Stimulated activated CD8-positive, alpha-beta memory T cell treated with anti-CD3 and anti-CD28 coated beads, Interleukin-2, amount 100 ng/mL, for 48 hours (primary cell): ENCODE measurements at regions not wholly inside any gene's neighbourhood (a gene's known extent, or its start where the extent isn't known, plus 50 kb on each side); places are given as distances from the start of the nearest gene placed in this dataset.

Experiments used
- DNase-seq, 2 donors: peaks; one replicate each; pipeline ENCODE4 v3.0.0-alpha.2; 2020; ENCODE audit warnings: low read depth in 2 of 2

DNA sequence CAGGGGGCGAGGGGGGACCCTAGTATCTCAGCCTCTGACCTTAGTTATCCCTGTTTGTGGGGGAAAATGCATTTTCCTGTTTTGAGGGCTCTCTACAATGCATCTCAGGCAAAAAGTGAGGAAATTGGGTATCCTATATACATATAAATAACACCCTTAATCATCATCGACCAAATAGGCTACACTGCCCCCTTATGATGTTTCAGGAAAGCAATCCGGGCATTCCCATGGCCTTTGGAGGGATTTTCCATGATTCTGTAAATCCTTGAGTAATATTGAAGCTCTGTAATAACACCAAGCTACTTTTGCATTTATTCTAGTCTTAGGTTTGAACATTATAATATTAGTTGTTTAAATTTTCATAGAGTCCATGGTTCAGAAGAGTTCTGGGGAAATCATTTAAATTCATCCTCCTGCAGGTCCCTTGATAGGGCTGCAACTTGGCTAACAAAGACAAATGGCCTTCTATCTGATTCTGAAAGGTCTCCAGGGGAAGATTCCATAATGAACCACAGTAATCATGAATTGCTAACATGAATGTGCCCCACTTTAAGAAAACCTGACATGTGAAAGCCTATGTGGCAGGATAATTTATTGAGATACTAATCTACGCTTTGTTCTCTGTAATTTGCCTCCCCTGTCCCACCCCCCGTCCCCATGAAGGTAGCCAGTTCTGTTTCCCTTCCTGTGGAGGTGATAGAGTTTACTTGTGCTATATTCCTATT, 91.5 kb upstream of the SCOC start:
- DNase-seq: no peak

DNA sequence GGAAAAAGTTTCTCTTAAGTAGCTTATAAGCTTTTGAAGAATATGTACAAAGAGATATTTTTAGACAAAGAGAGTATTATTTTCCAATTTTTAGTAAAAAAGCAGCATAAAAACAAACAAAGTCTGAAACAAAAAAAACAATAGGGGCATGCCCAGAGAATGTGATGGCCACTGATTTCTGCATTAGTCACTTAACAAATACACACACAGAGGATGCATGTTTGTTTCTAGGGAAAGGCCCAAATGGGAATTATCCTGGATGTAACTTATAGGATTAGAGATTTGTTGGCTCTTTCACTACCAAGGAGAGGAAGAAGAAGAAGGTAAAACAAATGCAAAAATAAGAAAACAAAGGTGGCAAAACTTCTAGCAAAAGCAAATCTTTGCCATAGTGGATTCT, 95.9 kb upstream of the SCOC start:
- no peak for DNase-seq

DNA sequence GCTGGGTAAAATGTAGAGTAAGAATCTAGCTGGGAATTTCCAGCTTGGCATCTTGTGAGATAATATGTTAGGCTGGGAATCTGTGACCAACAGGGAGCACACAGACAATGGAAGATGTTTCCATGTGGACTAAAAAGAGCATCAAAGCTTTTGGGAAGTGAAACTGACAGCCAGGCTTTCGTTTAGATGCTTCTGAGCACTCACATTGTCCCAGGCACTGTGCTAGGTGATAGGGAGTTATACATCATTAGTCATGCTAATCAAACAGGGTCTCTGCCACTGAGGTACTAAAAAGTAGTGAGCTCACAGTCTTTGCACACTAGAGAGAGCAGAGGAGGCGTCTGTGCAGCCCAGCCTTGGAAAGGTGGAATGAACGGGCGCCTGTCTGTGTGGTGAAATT, 101.9 kb upstream of the SCOC start:
- no peak for DNase-seq

DNA sequence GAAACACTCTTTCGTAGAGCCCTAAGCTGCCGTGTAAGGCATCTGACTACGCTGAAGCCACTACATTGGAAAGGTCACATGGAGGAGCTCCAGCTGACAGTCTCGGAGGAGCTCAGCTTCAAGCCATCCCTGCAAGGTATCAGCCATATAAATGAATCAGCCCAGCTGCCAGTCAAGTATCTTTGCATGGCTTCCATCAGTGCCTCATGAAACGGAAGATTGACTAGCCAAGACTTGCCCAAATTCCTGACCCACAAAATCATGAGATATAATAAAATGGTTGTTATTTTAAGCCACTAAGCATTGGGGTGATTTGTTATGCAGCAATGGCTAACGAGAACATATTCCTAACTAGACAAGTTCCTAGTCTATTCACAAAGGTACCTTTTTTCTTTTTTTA, 104.1 kb upstream of the SCOC start:
- no peak for DNase-seq

DNA sequence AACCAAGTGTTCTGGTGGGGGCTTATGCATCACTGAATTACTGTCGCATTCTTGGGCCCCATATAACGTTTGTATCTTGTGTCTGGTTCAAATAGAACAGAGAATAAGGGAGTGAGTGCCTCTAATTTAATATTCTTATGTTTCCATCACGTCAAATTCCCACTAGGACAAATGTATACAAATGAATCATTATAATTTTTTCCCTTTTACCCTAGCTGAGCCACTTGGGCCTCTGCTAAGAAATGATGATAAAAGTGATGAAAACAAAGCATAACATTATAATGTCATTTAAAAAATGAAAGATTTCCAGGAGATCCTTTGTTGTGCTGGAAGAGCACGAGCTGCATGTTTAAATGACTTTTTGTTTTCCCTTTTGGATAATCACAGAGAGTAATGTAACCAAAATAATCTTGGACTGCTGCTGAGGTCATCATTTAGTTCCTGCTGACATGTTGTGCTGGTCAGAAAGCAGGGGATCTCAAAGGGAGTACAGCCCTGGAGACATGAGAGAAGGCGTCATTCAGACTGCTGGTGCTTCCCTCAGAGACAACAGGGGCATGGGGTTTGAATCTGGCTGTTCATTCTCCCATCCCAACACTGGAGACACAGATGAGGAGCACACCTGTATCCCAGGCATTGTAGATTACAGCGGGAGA, 105.1 kb upstream of the SCOC start:
- DNase-seq: no peak

DNA sequence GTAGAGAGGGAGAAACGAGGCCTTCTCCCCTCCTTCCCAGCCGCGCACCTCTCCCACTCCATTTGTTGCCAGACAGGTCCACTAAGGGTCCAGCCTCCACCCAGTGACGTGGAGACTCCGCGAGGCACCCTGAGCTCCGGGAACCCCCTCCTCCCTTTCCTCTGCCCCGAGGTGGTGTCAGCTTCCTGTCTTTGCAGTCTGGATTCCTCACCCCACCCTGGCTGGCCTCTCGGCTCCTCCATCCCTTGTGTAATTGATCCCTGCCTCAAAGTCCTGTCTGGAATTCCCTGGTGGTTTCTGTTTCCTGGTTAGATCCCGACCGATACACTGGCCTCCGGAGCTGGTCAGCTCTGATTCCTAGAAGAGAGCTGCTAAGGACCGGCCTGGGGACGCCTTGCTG, 105.9 kb upstream of the SCOC start:
- DNase-seq: no peak

DNA sequence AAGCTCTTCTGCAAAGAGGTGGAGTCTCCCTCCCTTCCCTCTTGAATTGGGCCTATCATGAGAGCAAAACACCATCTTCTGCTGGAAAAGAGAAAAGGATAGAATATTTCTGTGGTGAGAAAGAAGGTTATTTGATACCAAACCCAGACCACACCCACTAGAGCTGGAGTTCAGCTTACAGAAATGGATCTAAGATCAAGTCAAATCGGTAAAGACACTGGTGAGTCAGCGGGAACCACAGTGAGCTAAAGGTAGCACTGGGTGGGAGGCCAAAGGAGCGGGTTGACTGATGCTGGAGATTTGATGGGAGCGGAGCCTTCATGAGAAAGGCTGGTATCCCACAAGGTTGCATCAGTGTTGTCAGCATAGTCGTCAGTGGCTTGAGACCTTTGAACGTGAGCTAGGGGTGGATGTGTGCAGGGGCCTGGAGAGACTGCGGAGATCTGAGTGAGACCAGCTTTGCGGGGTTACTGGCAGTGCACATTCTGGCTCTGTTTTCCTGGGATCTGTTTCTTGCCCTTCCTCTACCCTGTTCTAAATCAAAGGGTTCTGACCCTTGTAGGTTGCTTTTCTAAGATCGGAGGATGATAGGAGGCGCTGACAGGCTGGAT, 106.4 kb upstream of the SCOC start:
- DNase-seq: peak in 1 of 2 donors; percentile 39

DNA sequence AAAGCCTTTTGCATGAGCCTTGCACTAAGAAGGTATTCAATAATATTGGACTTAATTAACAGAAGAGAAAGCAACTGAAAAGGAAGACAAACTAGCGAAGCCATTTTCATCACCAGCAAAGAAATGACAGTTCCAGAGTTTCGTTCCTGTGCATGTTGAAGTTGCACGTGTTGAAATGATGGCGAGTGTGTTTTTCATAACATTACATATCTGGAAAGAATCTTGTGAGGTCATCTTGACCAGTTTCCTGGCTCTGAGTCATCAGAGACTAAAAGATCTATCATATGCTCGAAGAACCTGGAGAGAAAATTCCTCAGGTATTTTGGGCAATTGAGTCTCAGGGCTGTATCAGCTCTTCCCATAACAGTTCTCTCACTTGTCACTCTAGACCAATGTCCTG, 106.2 kb upstream of the MAML3 start:
- no peak for DNase-seq

DNA sequence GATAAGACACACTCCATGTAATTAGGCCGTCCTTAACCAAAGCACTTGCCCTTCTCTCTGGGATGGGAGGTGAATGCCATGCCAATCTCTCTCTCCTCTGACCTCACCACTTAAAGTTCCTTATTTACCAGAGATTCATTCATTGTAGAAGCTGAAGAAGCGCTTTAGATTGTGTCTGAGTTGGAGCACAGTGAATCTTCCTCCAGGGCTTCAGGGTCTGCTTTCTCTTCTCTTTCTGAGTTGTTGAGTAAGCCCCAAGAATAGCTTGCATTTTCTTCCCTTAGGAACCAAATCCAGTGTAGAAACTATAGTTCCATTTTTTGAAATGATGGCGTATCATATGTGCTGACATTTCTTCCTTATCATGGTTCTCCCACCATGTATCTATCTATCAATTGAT, 104.5 kb upstream of the MAML3 start:
- DNase-seq: no peak

DNA sequence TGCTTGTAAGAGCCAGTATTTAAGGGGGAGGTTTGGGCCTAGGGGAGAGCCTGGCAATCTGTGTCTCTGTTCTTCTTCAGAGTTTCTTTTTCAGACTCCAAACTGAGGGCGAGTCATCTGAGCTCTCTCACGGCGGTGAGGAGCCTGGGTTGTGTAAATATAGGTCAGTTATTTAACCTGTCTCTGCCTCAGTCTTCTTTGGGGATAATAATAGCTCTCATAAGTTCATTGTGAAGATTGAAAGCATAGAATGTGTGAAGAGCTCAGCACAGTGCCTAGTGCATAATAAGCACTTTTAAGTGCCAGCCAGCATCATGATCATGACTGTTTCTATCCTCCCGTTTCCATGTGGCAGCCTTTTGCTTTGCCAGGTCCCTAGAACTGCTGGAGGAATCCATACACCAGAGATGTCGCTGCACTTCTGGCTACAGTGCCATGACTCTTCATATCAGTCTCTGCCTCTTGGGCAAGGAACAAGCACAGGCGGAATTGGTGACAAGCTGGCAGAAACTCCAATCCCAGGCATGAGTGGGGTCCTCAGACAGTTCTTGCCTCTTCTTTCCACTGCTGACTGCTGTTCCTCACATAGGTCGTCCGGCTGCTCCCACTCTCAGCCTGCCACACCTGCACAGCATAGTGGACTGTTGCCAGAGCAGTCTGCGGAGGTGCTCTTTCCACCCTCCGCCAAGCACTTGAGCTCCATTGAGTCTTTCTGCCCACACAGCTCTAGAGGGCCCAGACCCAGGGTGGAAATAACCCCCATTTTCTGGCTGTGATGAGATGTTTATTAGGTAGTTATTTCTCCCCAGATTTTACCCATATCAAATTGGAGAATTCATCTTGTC, 103.7 kb upstream of the MAML3 start:
- DNase-seq: no peak

DNA sequence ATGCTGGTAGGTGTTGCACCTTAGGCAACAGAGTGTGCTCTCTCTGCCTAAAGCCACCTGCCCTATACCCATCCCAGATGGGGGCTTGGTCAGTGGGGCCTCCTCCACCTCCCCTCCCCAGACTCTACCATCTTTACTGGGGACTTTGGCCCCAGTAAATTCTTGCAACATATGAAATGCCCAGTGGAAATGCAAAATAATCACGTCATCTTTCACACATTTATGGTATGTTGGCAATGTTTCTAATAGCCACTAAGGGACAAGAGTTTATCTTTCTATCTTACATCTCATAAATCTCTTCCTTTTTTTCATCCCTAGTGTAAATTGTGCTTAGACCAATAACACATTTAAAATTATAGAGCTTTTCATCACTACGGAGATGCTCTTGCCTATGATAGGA, 103.0 kb upstream of the MAML3 start:
- DNase-seq: no peak

DNA sequence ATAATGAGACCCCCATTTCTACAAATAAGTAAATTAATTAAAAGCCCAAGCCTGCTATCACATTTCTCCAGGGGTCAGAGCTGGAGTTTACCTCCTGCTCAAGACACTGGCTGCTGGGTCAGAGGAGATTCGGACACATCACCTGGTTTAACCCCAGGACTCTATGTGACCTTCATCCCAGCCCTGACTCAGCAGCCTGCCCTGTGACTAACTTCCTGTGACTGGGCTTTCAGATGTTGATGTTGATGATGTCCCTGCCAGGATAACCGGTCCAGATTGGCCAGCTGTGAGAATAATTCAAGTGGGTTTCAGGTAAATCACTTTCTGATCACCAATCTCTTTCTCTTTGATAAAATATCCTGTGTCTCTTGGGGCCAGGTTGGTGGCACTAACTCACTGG, 102.4 kb upstream of the MAML3 start:
- no peak for DNase-seq

DNA sequence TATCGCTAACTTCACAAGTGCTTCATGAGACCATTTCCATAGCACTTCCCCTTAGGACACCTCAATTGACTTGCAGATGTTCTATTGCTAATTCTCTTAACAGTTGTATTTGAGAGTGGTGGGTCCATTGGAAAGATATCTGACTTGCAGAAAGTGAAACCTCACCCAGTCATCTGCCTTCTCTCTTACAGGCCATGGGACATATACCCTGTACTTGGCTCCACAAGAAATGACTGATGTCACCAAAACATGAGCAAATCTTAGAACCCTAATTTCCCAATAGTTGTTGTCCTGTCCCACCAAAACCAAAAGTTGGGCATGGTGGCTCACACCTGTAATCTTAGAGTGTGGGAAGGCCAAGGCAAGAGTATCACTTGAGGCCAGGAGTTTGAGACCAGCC, 101.9 kb upstream of the MAML3 start:
- DNase-seq: no peak

DNA sequence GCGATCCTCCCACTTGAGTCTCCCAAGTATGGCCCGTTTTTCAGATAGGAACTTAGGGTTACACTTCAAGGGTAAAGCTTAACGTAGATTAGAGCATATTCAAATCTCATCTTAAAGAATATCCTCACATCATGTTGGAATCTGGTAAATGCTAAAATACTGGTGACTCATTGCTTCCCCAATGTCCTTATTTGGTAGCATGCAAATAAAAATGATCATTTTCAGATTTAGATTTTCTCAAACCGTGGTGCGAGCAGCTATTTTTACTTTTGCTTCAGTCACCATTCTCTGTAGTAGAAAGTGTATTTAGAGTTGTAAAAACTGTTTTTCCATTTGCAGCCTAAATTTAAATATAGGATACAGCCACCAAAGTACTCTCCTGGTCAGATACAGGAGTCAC, 101.5 kb upstream of the MAML3 start:
- DNase-seq: no peak

DNA sequence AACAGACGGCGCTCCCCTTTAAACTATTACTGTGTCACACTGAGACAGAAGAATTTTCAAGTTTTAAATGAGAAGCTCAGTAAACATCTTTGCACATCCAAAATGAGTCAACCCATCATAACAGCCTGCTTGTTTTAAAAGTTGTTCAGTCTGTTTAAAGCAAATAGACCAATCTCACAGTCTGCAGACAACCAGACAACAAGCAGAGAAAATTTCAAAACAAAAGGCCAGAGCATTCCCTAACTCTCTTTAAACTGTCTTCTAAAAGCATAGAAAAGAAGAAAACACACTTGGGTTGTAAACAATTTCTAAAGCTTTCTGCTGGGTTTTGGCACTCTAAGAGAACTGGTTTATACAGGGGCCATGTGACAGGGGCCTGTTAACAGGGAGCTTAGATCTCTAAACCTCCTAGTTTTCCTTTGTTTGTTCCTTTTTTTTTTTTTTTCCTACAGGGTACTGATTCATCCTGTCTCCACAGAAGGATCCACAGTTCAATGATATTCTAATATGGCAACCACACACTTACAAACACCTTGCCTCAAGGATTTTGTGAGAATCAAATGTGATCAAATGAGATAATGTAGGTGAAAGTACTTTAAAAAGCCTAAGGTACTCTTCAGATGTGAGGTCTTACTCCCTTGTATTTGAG, 100.8 kb upstream of the MAML3 start:
- DNase-seq: no peak

DNA sequence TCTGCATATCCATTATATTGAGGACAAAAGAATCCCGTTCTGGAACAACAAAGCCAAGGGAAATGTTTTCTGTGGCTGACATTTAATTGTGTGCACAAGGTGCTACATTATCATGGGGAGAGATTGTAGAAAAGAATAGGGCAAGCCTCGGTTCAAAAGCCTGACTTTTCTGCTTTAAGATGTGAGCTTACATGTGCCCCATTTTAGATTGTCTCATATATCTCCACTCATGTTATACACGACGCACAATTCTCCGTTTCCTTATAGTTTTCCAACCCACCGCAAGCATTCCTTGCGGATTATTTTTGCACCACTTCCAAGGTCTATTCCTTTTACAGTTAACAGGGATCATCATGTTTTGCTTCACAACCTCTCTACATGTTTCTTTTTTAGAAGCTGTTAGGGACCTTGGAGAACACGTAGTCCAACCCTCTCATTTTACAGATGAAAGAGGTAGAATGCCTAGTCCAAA, 99.6 kb upstream of the MAML3 start:
- DNase-seq: no peak

DNA sequence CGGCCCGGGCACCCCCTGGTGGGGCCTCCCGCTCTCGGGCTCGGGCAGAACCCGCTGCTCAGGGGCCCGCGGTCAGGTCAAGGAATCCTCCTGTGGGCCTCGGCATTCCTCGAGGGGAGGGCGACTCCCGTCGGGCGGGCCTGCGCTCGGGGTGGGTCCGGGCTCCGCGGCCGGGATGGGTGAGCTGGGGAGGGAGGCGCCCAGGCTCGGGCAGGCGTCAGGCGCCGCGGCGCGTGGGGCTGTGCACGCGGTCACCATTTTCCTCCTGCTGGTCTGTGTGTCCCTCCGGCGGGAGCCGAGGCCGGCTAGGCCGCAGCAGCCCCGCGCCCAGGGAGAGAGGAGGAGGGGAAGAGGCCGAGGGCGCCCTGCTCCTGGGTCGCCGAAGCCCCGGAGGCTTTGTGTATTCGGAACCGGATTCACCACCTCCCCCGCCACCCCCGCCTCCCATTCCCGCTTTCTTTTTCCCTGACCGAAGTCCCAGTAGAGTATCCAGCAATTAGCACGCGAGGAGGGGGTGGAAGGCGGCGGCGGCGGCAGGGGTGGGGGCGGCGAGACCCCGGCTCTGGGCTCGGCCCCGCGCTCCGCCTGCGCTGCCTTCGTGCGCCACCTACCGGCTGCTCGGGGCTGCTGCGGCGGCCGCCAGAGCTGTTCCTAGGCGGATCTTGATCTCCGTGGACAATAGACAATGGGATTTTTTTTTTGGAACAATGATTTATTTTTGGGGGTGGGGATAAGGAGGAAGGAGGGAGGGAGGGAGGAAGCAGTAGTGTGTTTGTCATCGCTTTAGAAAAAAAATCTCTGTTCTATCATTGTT, 99.0 kb upstream of the MAML3 start:
- peak; percentile 38 to 49 for DNase-seq

DNA sequence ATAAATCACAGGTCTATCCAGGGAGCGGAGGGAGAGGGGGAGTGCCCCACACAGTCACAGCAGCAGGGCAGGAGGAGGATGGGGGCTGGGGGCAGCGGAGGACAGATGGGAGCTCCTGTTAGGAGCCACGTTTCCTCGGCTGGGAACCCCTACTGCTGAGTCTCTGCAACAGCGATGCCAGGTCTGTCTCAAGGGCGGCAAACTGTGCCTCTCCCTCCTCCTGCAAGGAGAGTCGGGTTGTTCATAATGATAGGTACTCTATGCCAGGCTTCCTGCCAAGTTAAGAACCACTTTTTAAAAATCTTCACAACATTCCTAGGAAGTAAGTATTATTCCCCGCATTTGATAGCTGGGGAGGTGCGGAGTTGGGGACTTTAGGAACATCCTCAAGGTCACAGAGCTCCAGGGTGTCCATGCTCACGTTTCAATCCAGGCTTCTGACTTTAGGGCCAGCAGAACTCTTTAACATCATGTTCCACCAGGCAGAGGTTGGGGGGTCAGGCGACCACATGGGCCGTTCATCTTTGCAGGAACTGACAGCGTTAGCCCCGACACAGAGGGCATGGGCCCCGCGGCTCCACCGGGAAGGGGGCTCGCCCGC, 98.3 kb upstream of the MAML3 start:
- no peak for DNase-seq

DNA sequence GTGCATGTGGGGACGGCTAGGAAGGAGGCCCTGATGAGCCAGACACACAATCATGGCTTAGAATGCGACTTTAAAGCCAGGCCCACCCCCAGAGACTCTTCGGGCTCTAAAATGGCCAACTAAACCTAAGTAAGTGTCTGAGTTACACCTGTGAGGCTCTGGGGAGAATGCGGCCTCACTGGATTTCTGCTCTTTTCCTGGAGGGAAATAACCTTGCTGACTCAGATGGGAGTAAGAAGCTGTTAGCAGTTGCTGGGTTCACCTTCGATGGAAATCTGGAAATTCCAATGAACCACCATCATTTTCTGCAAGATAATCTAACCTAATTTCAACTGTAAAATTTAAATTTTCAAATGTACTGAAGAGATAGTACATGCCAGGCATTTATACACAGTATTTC, 97.6 kb upstream of the MAML3 start:
- no peak for DNase-seq

DNA sequence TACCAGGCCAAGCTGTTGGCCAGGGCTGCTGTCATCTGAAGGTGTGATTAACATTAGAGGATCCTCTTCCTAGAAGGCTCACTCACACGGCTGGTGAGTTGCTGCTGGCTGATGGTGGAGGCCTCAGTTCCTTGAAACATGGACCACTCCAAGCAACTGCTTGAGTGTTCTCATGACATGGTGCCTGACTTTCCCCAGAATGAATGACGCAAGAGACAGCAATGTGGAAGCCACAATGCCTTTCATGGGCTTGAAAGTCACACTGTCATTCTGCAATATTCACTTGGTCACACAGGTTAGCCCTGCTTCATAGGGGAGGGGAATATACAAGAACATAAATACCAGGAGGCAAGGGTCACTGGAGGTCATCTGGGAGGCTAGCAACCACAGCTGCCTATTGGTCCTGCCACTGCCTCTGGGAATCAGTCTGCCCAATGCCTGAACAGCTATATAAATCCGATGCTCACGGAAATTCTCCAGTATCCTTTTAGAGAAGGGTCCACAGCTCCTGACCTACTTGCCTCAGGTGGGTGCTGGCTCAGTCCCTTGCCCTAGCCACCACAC, 97.1 kb upstream of the MAML3 start:
- no peak for DNase-seq
